K562 (cell line): ENCODE measurements at regions not wholly inside any gene's neighbourhood (a gene's known extent, or its start where the extent isn't known, plus 50 kb on each side); places are given as distances from the start of the nearest gene placed in this dataset.

Source experiments
- ATAC-seq: fragments of 200-7000 bp; cut with Tn5 transposase; 3 replicates; pipeline ENCODE4 v1.9.1; 2020; ENCODE audit warnings: moderate library complexity
- BruUV-seq: library from RNA; stranded (reverse); fragments of 400-500 nt; replicated peaks from 2 replicates; lab custom pipeline; 2021; lab: Mats Ljungman, UMichigan
- CTCF ChIA-PET: fragments of 300-600 bp; formaldehyde crosslinking; extraction: SDS; loops from one replicate; lab custom pipeline; 2021; ENCODE audit warnings: low intra/inter-chr PET ratio; lab: Yijun Ruan, JAX
- POLR2A ChIA-PET: fragments of 300-600, 350-650 bp; sonication (Branson Sonifier 250); formaldehyde crosslinking; extraction: SDS; loops from one replicate; lab custom pipeline; 2021; ENCODE audit warnings: antibody characterized with exemption, inconsistent platforms; lab: Yijun Ruan, JAX
- DNase-seq, 4 experiments: peaks; one replicate each; pipeline versions ENCODE4 v3.0.0 to v3.0.0-alpha.2; 2011 to 2018; ENCODE audit warnings: low spot score in 3 of 4, mixed read lengths in 3 of 4; ENCODE audit errors: extremely low read depth in 1 of 4
- FAIRE-seq: peaks from 2 replicates; lab custom pipeline; 2011; peaks lifted over from hg19 to GRCh38; lab: Jason Lieb, UNC
- H2AFZ ChIP-seq: 2 replicates; pipeline ENCODE4 v1.6.0; 2011; ENCODE audit warnings: low read depth, low read length, control low read depth, inconsistent platforms
- H3K27ac ChIP-seq: fragments of 200-600 bp; 3 replicates; pipeline ENCODE4 v1.8.0; 2011; ENCODE audit warnings: low read depth, mild to moderate bottlenecking, control low read depth, inconsistent platforms, low read length, moderate library complexity, mixed read lengths; ENCODE audit errors: extremely low read depth
- H3K27me3 ChIP-seq, 2 experiments: fragments of 300-600 bp in 1 of 2; 2 replicates in 1 of 2; 3 replicates in 1 of 2; pipeline versions ENCODE4 v1.6.0 to v1.8.0; 2011; ENCODE audit warnings: inconsistent platforms in 2 of 2, low read length in 2 of 2, mild to moderate bottlenecking in 1 of 2, mixed read lengths in 1 of 2, moderate library complexity in 1 of 2; ENCODE audit not compliant: control insufficient read depth in 2 of 2, insufficient read depth in 2 of 2
- H3K36me3 ChIP-seq: fragments of 300-600 bp; 3 replicates; pipeline ENCODE4 v1.8.0; 2011; ENCODE audit warnings: mild to moderate bottlenecking, low read length, inconsistent platforms; ENCODE audit not compliant: control insufficient read depth, insufficient read depth
- H3K4me1 ChIP-seq, 2 experiments: fragments of 200-600 bp in 1 of 2; replicated peaks in 1 of 2; 2 replicates in 1 of 2; 3 replicates in 1 of 2; pipeline versions ENCODE4 v1.5.1 to v1.8.0; 2011; ENCODE audit warnings: inconsistent platforms in 2 of 2, low read length in 2 of 2, mild to moderate bottlenecking in 1 of 2, mixed read lengths in 1 of 2, moderate library complexity in 1 of 2; ENCODE audit not compliant: control insufficient read depth in 2 of 2, insufficient read depth in 2 of 2
- H3K4me2 ChIP-seq: 2 replicates; pipeline ENCODE4 v1.6.1; 2011; ENCODE audit warnings: low read length, control low read depth, inconsistent platforms, mixed read lengths; ENCODE audit not compliant: insufficient read depth
- H3K4me3 ChIP-seq: fragments of 200-600 bp; sonication (generic), shearing (Covaris generic); 2 replicates; pipeline ENCODE4 v1.5.1; 2016; ENCODE audit warnings: control low read depth, inconsistent platforms
- H3K79me2 ChIP-seq: fragments of 200-600 bp; 3 replicates; pipeline ENCODE4 v1.8.0; 2011; ENCODE audit warnings: low read length, inconsistent platforms; ENCODE audit not compliant: control insufficient read depth, insufficient read depth
- H3K9ac ChIP-seq, 2 experiments: 2 replicates each; pipeline versions ENCODE4 v1.6.0 to v1.6.1; 2011; ENCODE audit warnings: low read depth in 2 of 2, low read length in 2 of 2, control low read depth in 1 of 2, inconsistent platforms in 1 of 2, mild to moderate bottlenecking in 1 of 2, mixed read lengths in 1 of 2; ENCODE audit not compliant: insufficient read depth in 1 of 2
- H3K9me1 ChIP-seq: one replicate; pipeline ENCODE4 v1.6.0; 2011; ENCODE audit warnings: inconsistent platforms, mild to moderate bottlenecking, low read length, moderate library complexity; ENCODE audit not compliant: control insufficient read depth, insufficient read depth
- H3K9me3 ChIP-seq: replicated peaks from 2 replicates; pipeline ENCODE4 v1.5.1; 2011; ENCODE audit warnings: low read depth, low read length, inconsistent platforms; ENCODE audit not compliant: control insufficient read depth, insufficient read depth
- H4K20me1 ChIP-seq: replicated peaks from 2 replicates; pipeline ENCODE4 v1.6.1; 2011; ENCODE audit warnings: low read length, inconsistent platforms, mixed read lengths; ENCODE audit not compliant: control insufficient read depth, insufficient read depth
- CTBP1 ChIP-seq: fragments of 450-650 bp; IDR thresholded peaks from 2 replicates; pipeline ENCODE4 v1.6.1; 2016; ENCODE audit warnings: borderline replicate concordance
- EHMT2 ChIP-seq: fragments of 450-650 bp; IDR thresholded peaks from 2 replicates; pipeline ENCODE4 v1.6.1; 2018; ENCODE audit warnings: antibody characterized with exemption
- FUS ChIP-seq: fragments of 200-400 bp; formaldehyde crosslinking; optimal IDR thresholded peaks from 2 replicates; pipeline ENCODE3; 2017; ENCODE audit warnings: low read depth, low read length
- MEF2D ChIP-seq: conservative IDR thresholded peaks from 2 replicates; pipeline ENCODE4 v1.6.1; 2016; ENCODE audit warnings: low read depth, missing genetic modification characterization, missing compliant biosample characterization
- POLR3A ChIP-seq: IDR thresholded peaks from 2 replicates; pipeline ENCODE4 v1.6.1; 2011; ENCODE audit warnings: borderline replicate concordance, mild to moderate bottlenecking, moderate library complexity; ENCODE audit not compliant: insufficient read length, insufficient read depth; ENCODE audit errors: extremely low read depth
- POU5F1 ChIP-seq: fragments of 150-350 bp; IDR thresholded peaks from 2 replicates; pipeline ENCODE4 v1.6.1; 2014; ENCODE audit warnings: borderline replicate concordance, low read length, low read depth, mild to moderate bottlenecking; ENCODE audit not compliant: partially characterized antibody
- RBM17 ChIP-seq: fragments of 200-400 bp; formaldehyde crosslinking; IDR thresholded peaks from 2 replicates; pipeline ENCODE4 v1.6.1; 2017; ENCODE audit warnings: low read depth, mild to moderate bottlenecking, low read length, borderline replicate concordance
- RFX7 ChIP-seq: fragments of 250-450 bp; sonication (Bioruptor Pico); IDR thresholded peaks from 2 replicates; pipeline ENCODE4 v1.5.1; 2021; ENCODE audit warnings: mild to moderate bottlenecking
- RUNX1 ChIP-seq: sonication (generic); IDR thresholded peaks from 2 replicates; pipeline ENCODE4 v1.6.1; 2016; ENCODE audit warnings: antibody characterized with exemption, low read depth
- SMARCB1 ChIP-seq: IDR thresholded peaks from 2 replicates; pipeline ENCODE4 v1.6.1; 2011; ENCODE audit warnings: improper control_type of control experiment, low read depth; ENCODE audit not compliant: insufficient read length
- SNRNP70 ChIP-seq: fragments of 200-400 bp; formaldehyde crosslinking; optimal IDR thresholded peaks from 2 replicates; pipeline ENCODE3; 2017; ENCODE audit warnings: low read depth, low read length
- SRSF9 ChIP-seq: fragments of 200-400 bp; formaldehyde crosslinking; IDR thresholded peaks from 2 replicates; pipeline ENCODE4 v1.6.1; 2017; ENCODE audit warnings: low read depth, low read length, borderline replicate concordance
- TCF7 ChIP-seq: sonication (generic); IDR thresholded peaks from 2 replicates; pipeline ENCODE4 v1.6.1; 2016; ENCODE audit warnings: antibody characterized with exemption, borderline replicate concordance
- USF1 ChIP-seq: sonication (generic); formaldehyde crosslinking; IDR thresholded peaks from 2 replicates; pipeline ENCODE4 v1.9.0; 2022; ENCODE audit warnings: mild to moderate bottlenecking, missing genetic modification reagents
- XRCC4 ChIP-seq: IDR thresholded peaks from one replicate; pipeline ENCODE4 v1.6.1; 2011; ENCODE audit not compliant: insufficient read depth, insufficient read length; ENCODE audit errors: extremely low read depth
- ZNF174 ChIP-seq: fragments of 250-450 bp; sonication (Bioruptor Pico); IDR thresholded peaks from 2 replicates; pipeline ENCODE4 v1.4.0; 2020; ENCODE audit warnings: mild to moderate bottlenecking
- ZNF239 ChIP-seq: fragments of 250-450 bp; sonication (Bioruptor Pico); IDR thresholded peaks from 2 replicates; pipeline ENCODE4 v1.4.0; 2020; ENCODE audit warnings: mild to moderate bottlenecking
- WGBS: fragments of 100-300 bp; shearing (Covaris generic); methylation state at CpG from one replicate; pipeline ENCODE4 v1.1.6; 2016; ENCODE audit warnings: low coverage, mixed read lengths; ENCODE audit not compliant: insufficient coverage; ENCODE audit errors: missing lambda C conversion rate; 5-methylcytosine and 5-hydroxymethylcytosine counted together
- in situ Hi-C: fragments of 300-500 bp; cut with MboI; formaldehyde crosslinking; loops from 4 replicates; pipeline ENCODE4 v1.15.0; 2018; ENCODE audit warnings: inconsistent platforms, mixed read lengths
- intact Hi-C: fragments of 100-400 bp; cut with micrococcal nuclease; formaldehyde crosslinking; loops from 2 replicates; pipeline ENCODE4 v1.14.2; 2022

- Histone ChIP-seq H4K20me1 (no peaks in the 10 kb centered on the region), H2AFZ (no peak overlapping the region), H3K27ac (no peak overlapping the region), H3K9ac (no peak overlapping the region), H3K4me3 (no peak overlapping the region), H3K9me3 (no peaks in the 10 kb centered on the region), H3K4me1 (no peaks in the 10 kb centered on the region), H3K79me2 (no peaks in the 10 kb centered on the region), H3K9me1 (no peaks in the 10 kb centered on the region), H3K4me2 (no peak overlapping the region), H3K27me3 (no peaks in the 10 kb centered on the region), H3K36me3 (no peaks in the 10 kb centered on the region)
- intact Hi-C loops: no loop called here
- ATAC-seq (no peak), DNase-seq (no peak), FAIRE-seq (no peak)
- no TSS peak for BruUV-seq
- in situ Hi-C loops: no loop called here
- 0% methylated on average over 2 of the region's 3 CpGs for WGBS
- ChIA-PET POLR2A (no interaction called here), CTCF (no interaction called here)
- TF ChIP-seq ZNF174: no peak
- no peak for TF ChIP-seq RFX7
- TF ChIP-seq RUNX1: no peak
- TF ChIP-seq MEF2D (tag): no peak
- TF ChIP-seq FUS: no peak
- TF ChIP-seq USF1 (CRISPR knock-in tag): no peak
- no peak for TF ChIP-seq SRSF9
- TF ChIP-seq EHMT2: no peak
- no peak for TF ChIP-seq XRCC4
- TF ChIP-seq RBM17: no peak
- TF ChIP-seq CTBP1: no peak
- TF ChIP-seq ZNF239 (CRISPR knock-in tag): no peak
- TF ChIP-seq SMARCB1: no peak
- no peak for TF ChIP-seq POLR3A
- TF ChIP-seq POU5F1: no peak
- TF ChIP-seq TCF7: no peak
- TF ChIP-seq SNRNP70: no peak
These were observed 86.1 kb upstream of the TUBA3C start for GRCh38 chr13:19267746-19268145.
